HepG2 (cell line): ENCODE measurements at regions not wholly inside any gene's neighbourhood (a gene's known extent, or its start where the extent isn't known, plus 50 kb on each side); places are given as distances from the start of the nearest gene placed in this dataset.

Experiments
- ATAC-seq: fragments of 200-7000 bp; cut with Tn5 transposase; 3 replicates; pipeline ENCODE4 v1.9.1; 2020; ENCODE audit warnings: mild to moderate bottlenecking, moderate library complexity
- BruUV-seq: library from RNA; stranded (reverse); fragments of 400-500 nt; replicated peaks from 2 replicates; lab custom pipeline; 2021; lab: Mats Ljungman, UMichigan
- CTCF ChIA-PET: fragments of 300-600 bp; formaldehyde crosslinking; extraction: SDS; loops from one replicate; lab custom pipeline; 2021; ENCODE audit warnings: low total read pairs, inconsistent platforms, low intra/inter-chr PET ratio; lab: Yijun Ruan, JAX
- POLR2A ChIA-PET: fragments of 350-600 bp; sonication (Branson Sonifier 250); formaldehyde crosslinking; loops from one replicate; lab custom pipeline; 2020; ENCODE audit warnings: antibody characterized with exemption, inconsistent platforms; lab: Yijun Ruan, JAX
- DNase-seq: peaks from one replicate; pipeline ENCODE4 v3.0.0-alpha.2; 2015; ENCODE audit warnings: low spot score
- FAIRE-seq: peaks from 3 replicates; lab custom pipeline; 2011; peaks lifted over from hg19 to GRCh38; lab: Jason Lieb, UNC
- H2AFZ ChIP-seq: one replicate; pipeline ENCODE4 v1.6.1; 2011; ENCODE audit warnings: low read length, inconsistent platforms
- H3K27ac ChIP-seq: fragments of 300-600 bp; 3 replicates; pipeline ENCODE4 v1.8.0; 2011; ENCODE audit warnings: mixed run types, mild to moderate bottlenecking, mixed read lengths, low read length, inconsistent platforms; ENCODE audit not compliant: insufficient read depth; ENCODE audit errors: extremely low read length
- H3K27me3 ChIP-seq, 2 experiments: fragments of 200-600 bp in 1 of 2; 2 replicates in 1 of 2; 3 replicates in 1 of 2; pipeline versions ENCODE4 v1.6.0 to v1.8.0; 2011; ENCODE audit warnings: low read length in 2 of 2, mild to moderate bottlenecking in 2 of 2, moderate library complexity in 2 of 2, inconsistent platforms in 1 of 2; ENCODE audit not compliant: insufficient read depth in 2 of 2, control insufficient read depth in 1 of 2
- H3K36me3 ChIP-seq, 2 experiments: fragments of 200-600 bp in 1 of 2; replicated peaks in 1 of 2; 2 replicates in 1 of 2; 3 replicates in 1 of 2; pipeline versions ENCODE4 v1.5.1 to v1.8.0; 2011; ENCODE audit warnings: low read length in 2 of 2, inconsistent platforms in 1 of 2; ENCODE audit not compliant: insufficient read depth in 2 of 2, control insufficient read depth in 1 of 2
- H3K4me1 ChIP-seq: 2 replicates; pipeline ENCODE4 v1.5.1; 2012; ENCODE audit warnings: low read length, inconsistent platforms; ENCODE audit not compliant: insufficient read depth
- H3K4me2 ChIP-seq: 2 replicates; pipeline ENCODE4 v1.6.0; 2011; ENCODE audit warnings: low read depth, low read length, inconsistent platforms
- H3K4me3 ChIP-seq, 3 experiments: fragments of 200-600 bp in 1 of 3; sonication (generic), shearing (Covaris generic) in 1 of 3; replicated peaks in 1 of 3; 2 replicates each; pipeline ENCODE4 v1.5.1; 2011 to 2016; ENCODE audit warnings: low read length in 3 of 3, inconsistent platforms in 2 of 3, low read depth in 2 of 3, mild to moderate bottlenecking in 2 of 3, control low read depth in 1 of 3, mixed read lengths in 1 of 3; ENCODE audit not compliant: insufficient read depth in 1 of 3
- H3K79me2 ChIP-seq: one replicate; pipeline ENCODE4 v1.6.1; 2011; ENCODE audit warnings: low read length, inconsistent platforms; ENCODE audit not compliant: insufficient read depth
- H3K9ac ChIP-seq: 2 replicates; pipeline ENCODE4 v1.6.0; 2011; ENCODE audit warnings: mild to moderate bottlenecking, low read depth, low read length, inconsistent platforms; ENCODE audit not compliant: insufficient read depth
- H3K9me3 ChIP-seq: 2 replicates; pipeline ENCODE4 v1.5.1; 2012; ENCODE audit warnings: mild to moderate bottlenecking, low read length
- H4K20me1 ChIP-seq: 2 replicates; pipeline ENCODE4 v1.6.0; 2011; ENCODE audit warnings: inconsistent platforms, mild to moderate bottlenecking, low read length, moderate library complexity; ENCODE audit not compliant: insufficient read depth
- PITX1 ChIP-seq: sonication (generic); formaldehyde crosslinking; IDR thresholded peaks from 2 replicates; pipeline ENCODE4 v1.5.1; 2020; ENCODE audit warnings: mild to moderate bottlenecking, missing genetic modification reagents
- RAD51 ChIP-seq: fragments of 450-650 bp; IDR thresholded peaks from 2 replicates; pipeline ENCODE4 v1.6.1; 2016; ENCODE audit warnings: borderline replicate concordance
- RFXAP ChIP-seq: sonication (generic); formaldehyde crosslinking; IDR thresholded peaks from 2 replicates; pipeline ENCODE4 v1.4.0; 2020; ENCODE audit warnings: missing genetic modification reagents, borderline replicate concordance
- ZEB1 ChIP-seq: IDR thresholded peaks from 2 replicates; pipeline ENCODE4 v1.6.1; 2012; ENCODE audit warnings: mild to moderate bottlenecking, low read depth, inconsistent platforms; ENCODE audit not compliant: insufficient replicate concordance
- ZFP36L2 ChIP-seq: sonication (generic); formaldehyde crosslinking; IDR thresholded peaks from 2 replicates; pipeline ENCODE4 v1.4.0; 2020; ENCODE audit warnings: missing genetic modification reagents
- ZNF333 ChIP-seq: sonication (generic); formaldehyde crosslinking; IDR thresholded peaks from 2 replicates; pipeline ENCODE4 v1.4.0; 2020; ENCODE audit warnings: mild to moderate bottlenecking, missing genetic modification reagents, borderline replicate concordance
- WGBS: methylation state at CpG from one replicate; pipeline ENCODE4 v1.1.6; 2017; ENCODE audit warnings: low lambda C conversion rate; 5-methylcytosine and 5-hydroxymethylcytosine counted together
- in situ Hi-C: cut with HindIII; loops from 2 replicates; pipeline ENCODE4 v1.10.0; 2017; ENCODE audit warnings: low pct_unique_long_range_greater_than_20kb; ENCODE audit not compliant: extremely low pct_ligation_motif_present
- intact Hi-C: fragments of 100-400 bp; cut with micrococcal nuclease; formaldehyde crosslinking; loops from one replicate; pipeline ENCODE4 v1.10.0; 2022; ENCODE audit not compliant: unreplicated experiment
- TF ChIP-seq, protein P1 (sequence below), 2 experiments: sonication (generic) in 1 of 2; formaldehyde crosslinking in 1 of 2; IDR thresholded peaks; 2 replicates each; pipeline versions ENCODE4 v1.5.1 to v1.6.1; 2011 to 2020; ENCODE audit warnings: borderline replicate concordance in 1 of 2, low read depth in 1 of 2, low read length in 1 of 2, mild to moderate bottlenecking in 1 of 2, missing genetic modification reagents in 1 of 2, moderate library complexity in 1 of 2

DNA sequence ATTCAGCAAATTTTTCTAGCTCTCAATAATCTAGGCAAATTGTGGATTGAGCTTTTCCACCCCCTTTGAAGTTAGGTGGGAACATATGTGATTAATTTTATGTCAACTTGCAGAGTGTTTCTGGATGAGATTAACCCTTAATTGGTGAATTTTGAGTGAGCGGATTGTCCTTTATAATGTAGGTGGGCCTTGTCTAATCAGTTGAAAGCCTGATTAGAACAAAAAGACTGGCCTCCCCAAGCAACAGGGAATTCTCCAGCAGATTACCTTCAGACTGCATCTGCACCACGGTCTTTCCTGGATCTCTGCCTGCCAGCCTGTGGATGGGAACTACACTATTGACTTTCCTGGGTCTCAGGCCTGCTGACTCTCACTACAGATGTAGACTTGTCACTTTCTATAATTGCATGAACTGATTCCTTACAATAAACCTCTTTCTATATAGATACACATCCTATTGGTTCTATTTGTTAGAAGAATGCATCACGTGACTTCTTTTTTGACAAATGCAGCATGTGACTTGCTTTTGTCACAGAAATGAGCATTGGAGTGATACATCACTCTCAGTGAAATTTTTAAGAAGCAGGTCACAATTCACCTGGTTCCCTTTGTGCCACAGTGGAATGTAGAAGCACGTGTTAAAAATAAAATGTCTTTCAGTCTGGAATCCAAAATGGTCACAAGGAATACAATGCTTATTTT is 1038.3 kb downstream of the CDH11 start:
- FAIRE-seq (no peak), ATAC-seq (no peak), DNase-seq (no peak)
- H3K27me3 ChIP-seq: no peaks in the 10 kb centered on the region
- no peaks in the 10 kb centered on the region for H4K20me1 ChIP-seq
- no peak overlapping the region for H3K4me2 ChIP-seq
- H3K36me3 ChIP-seq: no peaks in the 10 kb centered on the region
- whole genome bisulfite sequencing: 19% methylated on average over 4 of the region's 4 CpGs
- H3K9me3 ChIP-seq: no peaks in the 10 kb centered on the region
- TF ChIP-seq ZEB1 (no peak), ZFP36L2 (CRISPR knock-in tag) (no peak), PITX1 (CRISPR knock-in tag) (no peak), RAD51 (peak; percentile 83), RFXAP (CRISPR knock-in tag) (no peak), ZNF333 (no peak)
- TF ChIP-seq, protein P1, sequence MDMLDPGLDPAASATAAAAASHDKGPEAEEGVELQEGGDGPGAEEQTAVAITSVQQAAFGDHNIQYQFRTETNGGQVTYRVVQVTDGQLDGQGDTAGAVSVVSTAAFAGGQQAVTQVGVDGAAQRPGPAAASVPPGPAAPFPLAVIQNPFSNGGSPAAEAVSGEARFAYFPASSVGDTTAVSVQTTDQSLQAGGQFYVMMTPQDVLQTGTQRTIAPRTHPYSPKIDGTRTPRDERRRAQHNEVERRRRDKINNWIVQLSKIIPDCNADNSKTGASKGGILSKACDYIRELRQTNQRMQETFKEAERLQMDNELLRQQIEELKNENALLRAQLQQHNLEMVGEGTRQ (IDR thresholded peaks at IDR 0.05; ENCODE audit: low read depth, low read length): peak; percentile 84
- TF ChIP-seq, protein P1 (CRISPR knock-in tag; IDR thresholded peaks at IDR 0.05; ENCODE audit: borderline replicate concordance): no peak
- no peak overlapping the region for H3K9ac ChIP-seq
- H3K4me3 ChIP-seq: no peak overlapping the region
- no peaks in the 10 kb centered on the region for H3K79me2 ChIP-seq
- POLR2A ChIA-PET: no interaction called here
- intact Hi-C loops: no loop called here
- no peak overlapping the region for H3K27ac ChIP-seq
- BruUV-seq: no TSS peak
- H2AFZ ChIP-seq: no peak overlapping the region
- CTCF ChIA-PET: no interaction called here
- H3K4me1 ChIP-seq: no peaks in the 10 kb centered on the region
- in situ Hi-C loops: no loop called here
